B cell (primary cell): ENCODE measurements at regions not wholly inside any gene's neighbourhood (a gene's known extent, or its start where the extent isn't known, plus 50 kb on each side); places are given as distances from the start of the nearest gene placed in this dataset.

Source experiments
- ATAC-seq: fragments of 200-7000 bp; cut with Tn5 transposase; one replicate; pipeline ENCODE4 v1.10.0; 2021; ENCODE audit warnings: low read depth, mild to moderate bottlenecking, moderate number of reproducible peaks, moderate library complexity
- CTCF ChIA-PET: fragments of 350-600 bp; sonication (Branson Sonifier 250); formaldehyde crosslinking; loops from one replicate; lab custom pipeline; 2021; ENCODE audit warnings: antibody characterized with exemption, inconsistent platforms; lab: Charles Lee
- POLR2A ChIA-PET: fragments of 350-600 bp; sonication (Branson Sonifier 250); formaldehyde crosslinking; loops from one replicate; lab custom pipeline; 2021; ENCODE audit warnings: antibody characterized with exemption; lab: Charles Lee
- DNase-seq: peaks from one replicate; pipeline ENCODE4 v3.0.0; 2013
- H2AFZ ChIP-seq: 2 replicates; pipeline ENCODE4 v1.6.1; 2012; ENCODE audit warnings: mild to moderate bottlenecking, low read depth, low read length; ENCODE audit not compliant: insufficient read depth, poor library complexity, severe bottlenecking
- H3K27ac ChIP-seq, 2 donors: 1 replicate in 1 of 2; 2 replicates in 1 of 2; pipeline ENCODE4 v1.5.1; 2012 to 2013; ENCODE audit warnings: low read length in 2 of 2, mild to moderate bottlenecking in 2 of 2, moderate library complexity in 1 of 2
- H3K27me3 ChIP-seq, 4 experiments: fragments of 200-600 bp in 1 of 4; sonication (generic) in 1 of 4; replicated peaks in 1 of 4; 1 replicate in 2 of 4; 2 replicates in 2 of 4; pipeline versions ENCODE4 v1.6.1 to v1.7.0; 2013 to 2016; ENCODE audit warnings: low read length in 3 of 4, mild to moderate bottlenecking in 2 of 4, mixed read lengths in 1 of 4, moderate library complexity in 1 of 4; ENCODE audit not compliant: insufficient read depth in 4 of 4, control insufficient read depth in 3 of 4; ENCODE audit errors: control extremely low read depth in 1 of 4
- H3K36me3 ChIP-seq, 2 experiments: replicated peaks in 1 of 2; 1 replicate in 1 of 2; 2 replicates in 1 of 2; pipeline versions ENCODE4 v1.6.1 to v1.7.1; 2013; ENCODE audit warnings: low read length in 1 of 2; ENCODE audit not compliant: insufficient read depth in 2 of 2, control insufficient read depth in 1 of 2; ENCODE audit errors: control extremely low read depth in 1 of 2, extremely low read depth in 1 of 2
- H3K4me1 ChIP-seq, 2 donors: fragments of 200-600 bp in 1 of 2; sonication (generic) in 1 of 2; 1 replicate in 1 of 2; 2 replicates in 1 of 2; pipeline versions ENCODE4 v1.5.1 to v1.6.1; 2013 to 2017; ENCODE audit warnings: low read length in 2 of 2; ENCODE audit not compliant: control insufficient read depth in 2 of 2, insufficient read depth in 2 of 2
- H3K4me2 ChIP-seq: replicated peaks from 2 replicates; pipeline ENCODE3; 2012; ENCODE audit warnings: mild to moderate bottlenecking, low read depth, low read length; ENCODE audit not compliant: poor library complexity, severe bottlenecking
- H3K4me3 ChIP-seq, 5 experiments: fragments of 200-600 bp in 1 of 5; sonication (generic) in 1 of 5; 1 replicate in 3 of 5; 2 replicates in 2 of 5; pipeline versions ENCODE4 v1.5.1 to v1.7.0; 2011 to 2016; ENCODE audit warnings: low read length in 4 of 5, mild to moderate bottlenecking in 4 of 5, low read depth in 2 of 5, control low read depth in 1 of 5, moderate library complexity in 1 of 5; ENCODE audit not compliant: insufficient read depth in 1 of 5; ENCODE audit errors: control extremely low read depth in 1 of 5, extremely low read depth in 1 of 5
- H3K79me2 ChIP-seq: fragments of 200-600 bp; sonication (generic); one replicate; pipeline ENCODE4 v1.6.0; 2016; ENCODE audit warnings: low read length; ENCODE audit not compliant: control insufficient read depth, insufficient read depth
- H3K9ac ChIP-seq: fragments of 200-600 bp; sonication (generic); 2 replicates; pipeline ENCODE4 v1.6.1; 2017; ENCODE audit warnings: mild to moderate bottlenecking, low read length, moderate library complexity
- H3K9me3 ChIP-seq, 3 donors: one replicate each; pipeline versions ENCODE4 v1.6.1 to v1.7.1; 2013; ENCODE audit warnings: low read length in 2 of 3; ENCODE audit not compliant: control insufficient read depth in 2 of 3, insufficient read depth in 1 of 3; ENCODE audit errors: control extremely low read depth in 1 of 3
- H4K20me1 ChIP-seq: 2 replicates; pipeline ENCODE4 v1.6.0; 2012; ENCODE audit warnings: mild to moderate bottlenecking, low read length; ENCODE audit not compliant: insufficient read depth, control insufficient read depth, poor library complexity, severe bottlenecking
- H3K27ac Mint-ChIP-seq: one replicate; pipeline ENCODE4 v1.8.0; 2021; ENCODE audit warnings: mixed read lengths
- H3K27me3 Mint-ChIP-seq: one replicate; pipeline ENCODE4 v1.8.0; 2021; ENCODE audit warnings: mixed read lengths
- H3K4me1 Mint-ChIP-seq: one replicate; pipeline ENCODE4 v1.8.0; 2021; ENCODE audit warnings: mixed read lengths
- H3K4me3 Mint-ChIP-seq: one replicate; pipeline ENCODE4 v1.8.0; 2021; ENCODE audit warnings: mixed read lengths
- H3K9me3 Mint-ChIP-seq: one replicate; pipeline ENCODE4 v1.8.0; 2022; ENCODE audit warnings: mixed read lengths; ENCODE audit not compliant: insufficient read depth
- CTCF ChIP-seq: fragments of 200-600 bp; IDR thresholded peaks from one replicate; pipeline ENCODE4 v1.8.0; 2022; ENCODE audit warnings: antibody characterized with exemption, mild to moderate bottlenecking
- EZH2 ChIP-seq: IDR thresholded peaks from 2 replicates; pipeline ENCODE4 v1.6.1; 2012; ENCODE audit warnings: borderline replicate concordance, low read depth, mild to moderate bottlenecking, moderate library complexity, low read length; ENCODE audit not compliant: insufficient read depth, poor library complexity, severe bottlenecking
- WGBS: methylation state at CpG from one replicate; pipeline ENCODE4 v1.1.5; 2013; ENCODE audit warnings: missing lambda C conversion rate; ENCODE audit not compliant: insufficient coverage; 5-methylcytosine and 5-hydroxymethylcytosine counted together
- intact Hi-C: fragments of 100-400 bp; cut with micrococcal nuclease; formaldehyde crosslinking; loops from one replicate; pipeline ENCODE4 v1.10.0; 2022

DNA sequence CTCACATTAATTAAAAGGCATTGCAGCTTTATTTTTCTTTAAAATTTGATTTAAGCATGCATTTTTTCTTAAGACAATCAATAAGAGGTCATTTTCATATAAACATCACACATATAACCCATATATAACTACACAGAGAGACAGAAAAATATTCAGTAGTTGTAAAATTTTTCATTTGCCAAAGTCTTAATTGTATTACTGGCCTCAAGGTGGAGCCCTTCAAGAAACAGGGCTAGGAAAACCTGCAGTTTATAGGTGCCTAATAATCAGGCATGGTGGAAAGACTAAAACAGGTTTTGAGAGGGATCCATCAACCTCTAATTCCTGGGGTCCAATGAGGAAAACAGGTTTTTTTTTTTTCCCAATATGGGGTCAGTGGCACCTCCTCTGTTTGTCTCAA, 71.3 kb upstream of the ZNF804A start:
- H3K4me3 Mint-ChIP-seq = no peak overlapping the region
- no peaks in the 10 kb centered on the region for H3K79me2 ChIP-seq
- no peaks in the 10 kb centered on the region for H3K27me3 ChIP-seq
- POLR2A ChIA-PET = no interaction called here
- no peak for DNase-seq
- H3K9ac ChIP-seq = no peak overlapping the region
- no peak overlapping the region for H3K4me3 ChIP-seq
- no peak overlapping the region for H3K27ac ChIP-seq
- no peaks in the 10 kb centered on the region for H3K4me1 Mint-ChIP-seq
- no peak overlapping the region for H3K4me2 ChIP-seq
- no peaks in the 10 kb centered on the region for H3K4me1 ChIP-seq
- H3K27me3 Mint-ChIP-seq = no peaks in the 10 kb centered on the region
- CTCF ChIA-PET = no interaction called here
- H2AFZ ChIP-seq = no peak overlapping the region
- intact Hi-C loops = no loop called here
- no peak for TF ChIP-seq CTCF
- TF ChIP-seq EZH2 = no peak
- no peaks in the 10 kb centered on the region for H4K20me1 ChIP-seq
- H3K9me3 ChIP-seq = peaks cover 1 to 36% (median 6%) of the 10 kb centered on the region in 3 donors
- H3K36me3 ChIP-seq = no peaks in the 10 kb centered on the region
- H3K9me3 Mint-ChIP-seq = peaks cover 7% of the 10 kb centered on the region
- no peak for ATAC-seq
- no peak overlapping the region for H3K27ac Mint-ChIP-seq

DNA sequence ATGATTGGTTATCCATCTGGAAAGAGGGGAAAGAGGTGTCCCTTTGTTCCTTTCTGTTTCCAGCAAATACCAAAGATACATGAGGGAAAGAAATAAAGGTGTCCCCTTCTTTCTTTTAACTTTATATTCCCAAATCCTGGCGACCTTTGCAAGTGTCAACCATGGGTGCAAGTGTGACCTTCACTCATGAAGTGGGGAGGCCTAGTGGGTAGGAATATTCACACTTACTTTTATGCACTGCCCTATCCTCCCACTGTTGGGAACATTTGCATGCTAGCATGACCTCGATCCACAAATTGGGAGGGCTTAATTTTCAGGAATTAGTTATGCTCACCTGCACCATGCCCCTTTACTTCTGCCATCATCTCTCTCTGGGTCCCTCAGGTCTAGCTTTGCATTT, 70.2 kb upstream of the ZNF804A start:
- no peak overlapping the region for H3K4me3 Mint-ChIP-seq
- Histone ChIP-seq H3K79me2 (no peaks in the 10 kb centered on the region), H3K4me2 (no peak overlapping the region), H3K9ac (no peak overlapping the region), H3K4me1 (no peaks in the 10 kb centered on the region), H3K27ac (no peak overlapping the region), H3K4me3 (no peak overlapping the region), H3K36me3 (no peaks in the 10 kb centered on the region), H2AFZ (no peak overlapping the region), H3K27me3 (no peaks in the 10 kb centered on the region), H4K20me1 (no peaks in the 10 kb centered on the region), H3K9me3 (peaks cover 1 to 36% (median 6%) of the 10 kb centered on the region in 3 donors)
- TF ChIP-seq CTCF (no peak), EZH2 (no peak)
- H3K9me3 Mint-ChIP-seq = peaks cover 7% of the 10 kb centered on the region
- H3K27me3 Mint-ChIP-seq = no peaks in the 10 kb centered on the region
- CTCF ChIA-PET = no interaction called here
- 80% methylated on average over 1 of the region's 2 CpGs for WGBS
- intact Hi-C loops = no loop called here
- no peak for DNase-seq
- no peak for ATAC-seq
- no peak overlapping the region for H3K27ac Mint-ChIP-seq
- POLR2A ChIA-PET = no interaction called here
- H3K4me1 Mint-ChIP-seq = no peaks in the 10 kb centered on the region
